GM12891 (cell line): ENCODE measurements at regions not wholly inside any gene's neighbourhood (a gene's known extent, or its start where the extent isn't known, plus 50 kb on each side); places are given as distances from the start of the nearest gene placed in this dataset.
"Not testable (repeated sequence)": the region's sequence is repeated elsewhere in the genome, so short reads cannot be mapped to it uniquely, and the experiment has no call there.

Experiments
- DNase-seq: peaks from one replicate; pipeline ENCODE4 v3.0.0; 2011; ENCODE audit warnings: low spot score; ENCODE audit not compliant: insufficient read length
- FAIRE-seq: peaks from 2 replicates; lab custom pipeline; 2011; peaks lifted over from hg19 to GRCh38; lab: Jason Lieb, UNC
- PAX5 ChIP-seq: IDR thresholded peaks from 2 replicates; pipeline ENCODE4 v1.6.1; 2011; ENCODE audit warnings: low read length, moderate library complexity, mild to moderate bottlenecking; ENCODE audit not compliant: insufficient read depth, severe bottlenecking
- POLR2A ChIP-seq: IDR thresholded peaks from 2 replicates; pipeline ENCODE4 v1.6.1; 2011; ENCODE audit warnings: low read depth, low read length, control low read depth
- POLR2AphosphoS5 ChIP-seq: IDR thresholded peaks from 2 replicates; pipeline ENCODE4 v1.6.1; 2011; ENCODE audit warnings: low read depth, low read length, control low read depth
- POU2F2 ChIP-seq: IDR thresholded peaks from 2 replicates; pipeline ENCODE4 v1.6.1; 2011; ENCODE audit warnings: low read depth, mild to moderate bottlenecking, control low read depth, low read length, moderate library complexity
- SPI1 ChIP-seq: IDR thresholded peaks from 2 replicates; pipeline ENCODE4 v1.6.1; 2011; ENCODE audit warnings: low read depth, low read length, control low read depth
- TAF1 ChIP-seq: IDR thresholded peaks from 2 replicates; pipeline ENCODE4 v1.6.1; 2011; ENCODE audit warnings: low read depth, low read length, control low read depth

DNA sequence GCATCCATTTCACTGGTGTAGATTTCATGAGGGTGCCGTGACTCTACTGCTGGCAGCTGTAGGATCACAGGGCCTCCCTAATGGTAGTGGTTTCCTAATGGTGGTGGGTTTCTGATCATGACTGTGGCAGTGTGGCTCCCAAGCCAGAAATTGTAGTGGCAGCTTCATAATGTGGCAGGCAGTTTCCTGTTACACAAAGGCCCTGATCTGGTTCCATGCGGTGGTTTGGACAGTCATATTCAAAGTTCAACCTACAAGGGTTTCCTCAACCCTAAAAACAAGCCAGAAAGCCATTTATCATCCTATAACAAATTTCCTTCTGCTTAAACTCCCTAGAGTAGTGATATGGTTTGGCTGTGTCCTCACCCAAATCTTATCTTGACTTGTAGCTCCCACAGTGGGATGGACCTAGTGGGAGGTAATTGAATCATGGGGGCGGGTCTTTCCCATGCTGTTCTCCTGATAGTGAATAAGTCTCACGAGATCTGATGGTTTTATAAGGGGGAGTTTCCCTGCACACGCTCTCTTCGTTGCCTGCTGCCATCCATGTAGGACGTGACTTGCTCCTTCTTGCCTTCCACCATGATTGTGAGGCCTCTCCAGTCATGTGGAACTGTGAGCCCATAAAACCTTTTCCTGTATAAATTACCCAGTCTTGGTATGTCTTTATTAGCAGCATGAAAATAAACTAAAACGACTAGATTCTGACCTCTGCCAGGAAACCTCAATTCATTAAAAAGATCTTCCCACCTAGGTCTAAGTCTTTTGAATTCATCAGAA, 257.1 kb downstream of the EFCAB11 start:
- FAIRE-seq (no peak), DNase-seq (no peak)
- no peak for TF ChIP-seq POLR2AphosphoS5
- TF ChIP-seq POLR2A: no peak
- TF ChIP-seq POU2F2: no peak
- TF ChIP-seq TAF1: no peak
- TF ChIP-seq PAX5: no peak
- TF ChIP-seq SPI1: no peak

DNA sequence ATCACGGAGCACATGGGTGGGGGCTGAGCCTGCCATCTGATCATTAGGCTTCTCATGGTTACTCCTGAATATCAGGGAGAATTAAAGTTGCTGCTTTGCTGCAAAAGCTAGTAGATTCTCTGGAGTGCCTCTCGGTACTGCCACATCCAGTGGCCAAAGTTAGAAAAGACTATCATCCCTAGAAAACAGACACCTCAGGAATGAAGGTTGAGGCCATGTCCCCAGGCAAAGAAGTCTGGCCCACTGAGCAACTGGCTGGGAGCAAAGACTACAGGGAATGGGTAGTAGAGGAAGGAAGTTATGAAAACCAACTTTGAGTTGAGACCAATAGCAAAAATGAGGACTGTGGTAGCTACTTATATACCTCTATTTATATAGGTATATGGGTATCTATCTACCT, 258.7 kb downstream of the EFCAB11 start:
- FAIRE-seq (no peak), DNase-seq (no peak)
- TF ChIP-seq TAF1 (no peak), POLR2A (no peak)

DNA sequence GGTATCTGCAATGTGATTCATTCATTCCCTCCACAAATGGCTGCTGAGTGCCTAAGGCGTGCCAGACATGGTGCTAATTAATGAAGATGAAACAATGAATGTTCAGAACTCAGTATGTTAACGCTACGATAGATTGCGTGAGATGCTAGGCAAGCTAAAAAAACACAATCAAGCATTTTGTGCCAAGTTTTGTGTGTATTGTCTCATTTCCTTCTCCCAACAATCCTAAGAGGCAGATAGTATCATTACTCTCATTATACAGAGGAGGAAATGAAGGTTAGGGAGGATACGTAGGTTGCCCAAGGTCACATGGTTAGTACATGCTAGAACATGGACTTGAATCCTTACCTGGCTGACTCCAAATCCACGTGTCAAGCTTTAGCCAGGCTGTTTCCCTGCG, 264.4 kb downstream of the EFCAB11 start:
- no peak for TF ChIP-seq POLR2AphosphoS5
- no peak for TF ChIP-seq TAF1
- DNase-seq (no peak), FAIRE-seq (no peak)

DNA sequence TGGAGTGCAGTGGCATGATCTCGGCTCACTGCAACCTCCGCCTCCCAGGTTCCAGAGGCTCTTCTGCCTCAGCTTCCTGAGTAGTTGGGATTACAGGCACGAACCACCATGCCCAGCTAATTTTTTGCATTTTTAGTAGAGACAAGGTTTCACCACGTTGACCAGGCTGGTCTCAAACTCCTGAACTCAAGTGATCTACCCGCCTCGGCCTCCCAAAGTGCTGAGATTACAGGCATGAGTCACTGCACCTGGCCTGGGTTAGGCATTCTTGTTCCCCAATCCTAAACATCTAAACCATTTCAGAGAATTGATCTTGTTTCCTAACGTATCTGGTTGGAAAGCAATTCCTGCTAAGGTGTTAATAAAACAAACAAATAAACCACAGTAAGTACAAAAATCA, 264.8 kb downstream of the EFCAB11 start:
- not testable (repeated sequence) for FAIRE-seq

DNA sequence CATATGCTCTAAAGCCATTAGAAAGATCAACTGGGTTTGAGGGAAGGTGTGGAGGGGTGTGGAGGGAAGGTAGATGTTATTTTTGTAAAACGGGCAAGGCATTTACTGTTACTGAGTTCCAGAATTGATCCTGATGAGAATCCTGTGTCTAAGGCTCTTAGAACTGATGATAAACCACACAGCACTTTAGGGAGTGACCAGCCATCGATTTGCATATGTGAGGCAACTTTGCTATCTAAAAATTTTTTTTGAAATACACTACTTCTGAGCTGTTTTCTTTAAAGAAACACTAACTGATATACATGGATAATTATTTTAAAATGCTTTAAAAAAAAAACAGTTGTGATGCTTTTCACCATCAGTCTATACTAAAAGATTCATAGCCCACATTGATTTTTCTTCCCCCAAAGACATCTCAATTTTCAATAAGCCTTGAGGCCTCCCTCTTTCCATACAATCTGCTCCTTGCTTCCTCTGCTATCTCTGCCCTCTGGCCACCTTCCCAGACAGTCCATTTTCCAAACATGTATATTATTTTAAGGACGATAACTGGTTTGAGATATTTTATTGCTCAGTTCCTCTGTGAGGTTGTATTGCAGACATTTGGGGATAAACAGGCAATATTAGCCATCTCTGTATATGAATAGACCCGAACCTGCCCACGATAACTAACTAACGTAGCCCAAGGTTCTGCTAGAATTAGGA, 265.9 kb downstream of the EFCAB11 start:
- TF ChIP-seq TAF1: no peak
- no peak for TF ChIP-seq SPI1
- no peak for TF ChIP-seq PAX5
- TF ChIP-seq POU2F2: no peak
- no peak for TF ChIP-seq POLR2A
- TF ChIP-seq POLR2AphosphoS5: no peak
- no peak for FAIRE-seq
- no peak for DNase-seq

More for the DNA sequence above, 264.8 kb downstream of the EFCAB11 start:
- DNase-seq: not testable (repeated sequence)

DNA sequence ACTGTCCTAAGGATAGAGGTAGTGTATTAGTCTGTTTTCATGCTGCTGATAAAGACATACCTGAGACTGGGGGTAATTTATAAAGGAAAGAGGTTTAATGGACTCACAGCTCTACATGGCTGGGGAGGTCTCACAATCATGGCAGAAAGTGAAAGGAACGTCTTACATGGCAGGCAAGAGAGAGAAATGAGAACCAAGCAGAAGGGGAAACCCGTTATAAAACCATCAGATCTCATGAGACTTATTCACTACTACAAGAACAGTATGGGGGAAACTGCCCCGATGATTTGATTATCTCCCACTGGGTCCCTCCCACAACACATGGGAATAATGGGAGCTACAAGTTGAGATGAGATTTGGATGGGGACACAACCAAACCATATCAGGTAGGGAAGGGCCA, 267.4 kb downstream of the EFCAB11 start:
- FAIRE-seq: peak; percentile 20
- DNase-seq: not testable (repeated sequence)

DNA sequence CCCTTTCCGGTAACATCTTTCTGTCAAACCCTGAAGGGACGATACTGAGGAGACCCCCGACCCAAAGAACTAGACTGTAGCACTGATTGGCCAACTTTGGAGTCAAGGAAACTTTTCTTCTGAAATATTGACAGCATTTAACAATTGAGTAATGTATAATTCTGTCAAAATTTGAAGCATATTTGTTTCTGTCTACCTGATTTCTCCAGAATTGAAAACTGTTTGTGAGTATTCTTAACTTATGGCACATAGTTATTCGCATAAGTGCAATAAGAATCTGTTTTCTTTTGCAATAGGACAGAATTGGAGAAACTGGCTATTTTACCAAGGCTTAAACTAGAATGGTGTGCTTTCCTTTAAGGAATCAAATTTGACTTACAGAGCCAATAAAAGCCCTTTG, 267.1 kb upstream of the FOXN3 start:
- DNase-seq: no peak

DNA sequence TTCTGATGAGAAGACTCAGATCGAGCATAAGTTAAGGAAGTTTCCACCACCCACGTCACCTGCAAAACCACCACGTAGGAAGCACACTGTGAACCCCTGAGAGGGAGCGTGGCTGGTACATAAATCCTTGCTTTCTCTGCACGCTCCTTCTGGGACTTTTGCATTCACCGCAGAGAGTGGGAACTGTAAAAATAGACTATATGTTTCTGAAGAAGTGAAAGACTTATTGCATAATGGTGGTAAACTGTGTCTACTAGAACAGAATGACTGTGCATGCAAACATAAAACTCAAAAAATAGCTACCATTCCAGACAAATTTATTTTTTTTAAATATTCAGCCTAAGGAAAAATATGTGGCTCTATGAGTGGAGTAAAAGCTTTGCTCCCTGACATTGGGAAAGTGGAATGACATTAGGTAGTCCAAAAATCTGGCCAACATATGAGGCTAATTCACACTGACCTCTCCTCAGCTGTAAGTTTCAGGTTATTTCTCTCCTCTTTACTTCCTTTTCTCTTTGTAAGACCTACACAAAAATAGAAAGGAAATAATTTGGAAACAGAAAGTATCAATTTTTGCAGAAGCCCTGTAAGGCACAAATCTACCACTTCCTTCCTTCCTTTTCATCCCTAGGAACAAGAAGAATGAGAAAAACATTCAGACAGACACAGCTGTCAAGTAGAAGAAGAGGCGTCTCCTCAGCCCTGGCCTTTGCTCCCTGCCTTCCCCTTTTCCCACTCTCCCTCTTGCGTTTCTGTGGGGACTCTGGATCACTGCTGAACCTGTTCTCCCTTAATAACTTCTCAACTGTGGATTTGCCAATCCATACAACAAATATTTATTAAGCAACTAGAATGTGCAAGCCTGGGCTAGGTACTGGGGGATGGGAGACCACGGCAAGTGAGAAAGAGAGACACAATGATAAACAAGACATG, 264.3 kb upstream of the FOXN3 start:
- TF ChIP-seq POU2F2: peak; percentile 86
- no peak for TF ChIP-seq PAX5
- peak; percentile 80 for TF ChIP-seq SPI1
- FAIRE-seq: peak; percentile 89
- no peak for DNase-seq

More for the DNA sequence above, 267.1 kb upstream of the FOXN3 start:
- no peak for FAIRE-seq
- no peak for TF ChIP-seq POU2F2
- TF ChIP-seq POLR2A: no peak
- TF ChIP-seq POLR2AphosphoS5: no peak
- no peak for TF ChIP-seq SPI1
- TF ChIP-seq TAF1: no peak
- TF ChIP-seq PAX5: no peak

DNA sequence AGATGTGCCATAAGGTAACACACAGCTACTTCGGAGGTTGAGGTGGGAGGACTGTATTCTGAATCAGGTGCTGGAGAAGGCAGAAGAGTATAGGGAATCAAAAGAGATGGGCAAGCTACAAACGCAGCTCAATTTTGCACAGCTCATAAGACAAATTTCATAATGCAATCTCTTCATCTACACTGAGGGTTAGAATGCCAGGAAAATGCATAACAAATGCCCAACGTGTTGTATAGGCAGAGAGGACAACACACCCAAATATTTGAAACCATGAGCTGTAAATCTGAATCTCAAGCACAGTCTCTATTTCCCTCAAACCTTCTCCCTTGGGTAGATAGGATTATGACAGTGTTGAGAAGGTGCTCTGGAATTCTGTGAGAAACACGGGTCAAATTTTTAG, 263.1 kb upstream of the FOXN3 start:
- no peak for FAIRE-seq
- no peak for DNase-seq
- TF ChIP-seq TAF1: no peak
- no peak for TF ChIP-seq SPI1
- no peak for TF ChIP-seq PAX5
- no peak for TF ChIP-seq POLR2A
- no peak for TF ChIP-seq POLR2AphosphoS5
- no peak for TF ChIP-seq POU2F2

DNA sequence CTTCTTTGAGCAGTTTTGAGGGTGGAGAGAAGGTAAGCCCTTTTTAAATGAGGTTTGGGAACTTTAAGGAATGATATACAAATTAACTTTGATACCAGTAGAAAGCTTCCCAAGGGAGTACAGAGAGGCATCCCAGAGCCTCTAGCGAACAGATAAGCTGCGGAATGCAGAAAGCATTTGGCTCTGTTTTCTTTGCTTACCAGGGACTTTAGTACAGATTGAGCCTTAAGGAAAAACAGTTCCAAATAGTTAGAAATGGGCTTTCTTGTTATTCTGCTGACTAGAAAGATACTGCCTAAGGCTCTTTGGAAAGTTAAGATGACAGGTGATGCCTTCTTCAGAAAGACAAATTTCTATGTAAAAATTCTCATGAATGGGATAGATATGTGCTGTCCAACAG, 261.7 kb upstream of the FOXN3 start:
- no peak for FAIRE-seq
- no peak for DNase-seq

More for the DNA sequence above, 261.7 kb upstream of the FOXN3 start:
- TF ChIP-seq TAF1: no peak
- no peak for TF ChIP-seq POLR2AphosphoS5
- no peak for TF ChIP-seq POLR2A
- TF ChIP-seq SPI1: no peak
- no peak for TF ChIP-seq POU2F2
- no peak for TF ChIP-seq PAX5
